ENCODE measurements at regions not wholly inside any gene's neighbourhood (a gene's known extent, or its start where the extent isn't known, plus 50 kb on each side); places are given as distances from the start of the nearest gene placed in this dataset.

GRCh38 chr4:145346081-145346480 is 135.6 kb upstream of the SMAD1 start:
- Histone ChIP-seq H3K36me3 (no peaks in the 10 kb centered on the region), H3K4me1 (no peaks in the 10 kb centered on the region), H3K9me3 (no peaks in the 10 kb centered on the region), H3K4me3 (ENCODE audit: low read depth, low read length) (no peak overlapping the region), H3K27me3 (no peaks in the 10 kb centered on the region)
- TF ChIP-seq, protein P1, sequence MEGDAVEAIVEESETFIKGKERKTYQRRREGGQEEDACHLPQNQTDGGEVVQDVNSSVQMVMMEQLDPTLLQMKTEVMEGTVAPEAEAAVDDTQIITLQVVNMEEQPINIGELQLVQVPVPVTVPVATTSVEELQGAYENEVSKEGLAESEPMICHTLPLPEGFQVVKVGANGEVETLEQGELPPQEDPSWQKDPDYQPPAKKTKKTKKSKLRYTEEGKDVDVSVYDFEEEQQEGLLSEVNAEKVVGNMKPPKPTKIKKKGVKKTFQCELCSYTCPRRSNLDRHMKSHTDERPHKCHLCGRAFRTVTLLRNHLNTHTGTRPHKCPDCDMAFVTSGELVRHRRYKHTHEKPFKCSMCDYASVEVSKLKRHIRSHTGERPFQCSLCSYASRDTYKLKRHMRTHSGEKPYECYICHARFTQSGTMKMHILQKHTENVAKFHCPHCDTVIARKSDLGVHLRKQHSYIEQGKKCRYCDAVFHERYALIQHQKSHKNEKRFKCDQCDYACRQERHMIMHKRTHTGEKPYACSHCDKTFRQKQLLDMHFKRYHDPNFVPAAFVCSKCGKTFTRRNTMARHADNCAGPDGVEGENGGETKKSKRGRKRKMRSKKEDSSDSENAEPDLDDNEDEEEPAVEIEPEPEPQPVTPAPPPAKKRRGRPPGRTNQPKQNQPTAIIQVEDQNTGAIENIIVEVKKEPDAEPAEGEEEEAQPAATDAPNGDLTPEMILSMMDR (IDR thresholded peaks at IDR 0.05; ENCODE audit: low read depth, low read length), result no peak
- no peak for DNase-seq

GRCh38 chr4:145345401-145345800 is 136.3 kb upstream of the SMAD1 start:
- no peaks in the 10 kb centered on the region for H3K4me1 ChIP-seq
- H3K4me3 ChIP-seq (ENCODE audit: low read depth, low read length), result no peak overlapping the region
- no peaks in the 10 kb centered on the region for H3K27me3 ChIP-seq
- TF ChIP-seq, protein P1 (IDR thresholded peaks at IDR 0.05; ENCODE audit: low read depth, low read length), result no peak
- no peak for DNase-seq
- no peaks in the 10 kb centered on the region for H3K9me3 ChIP-seq
- H3K36me3 ChIP-seq, result no peaks in the 10 kb centered on the region

DNA sequence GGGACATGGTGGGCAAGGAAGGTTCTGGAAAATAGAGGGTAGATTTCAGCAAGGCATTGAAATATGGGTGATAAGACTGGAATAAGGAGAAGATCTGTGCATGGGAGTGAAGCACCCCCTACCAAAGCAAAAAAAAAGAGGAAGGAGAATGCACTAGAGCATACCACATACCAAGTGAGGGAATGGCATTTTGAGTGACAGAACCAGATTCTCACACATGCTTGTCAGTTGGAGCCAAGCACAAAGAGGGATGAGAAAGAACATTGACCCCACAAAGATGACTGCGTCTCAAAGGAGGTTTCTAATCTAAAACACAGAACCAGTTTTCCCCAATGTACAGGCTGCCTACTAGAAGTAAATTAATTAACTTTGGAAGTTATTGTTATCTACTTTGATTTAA is 140.3 kb upstream of the SMAD1 start:
- TF ChIP-seq, protein P1 (IDR thresholded peaks at IDR 0.05; ENCODE audit: low read depth, low read length), result no peak
- Histone ChIP-seq H3K36me3 (no peaks in the 10 kb centered on the region), H3K4me1 (no peaks in the 10 kb centered on the region), H3K4me3 (ENCODE audit: low read depth, low read length) (no peak overlapping the region), H3K9me3 (no peaks in the 10 kb centered on the region), H3K27me3 (no peaks in the 10 kb centered on the region)
- no peak for DNase-seq

DNA sequence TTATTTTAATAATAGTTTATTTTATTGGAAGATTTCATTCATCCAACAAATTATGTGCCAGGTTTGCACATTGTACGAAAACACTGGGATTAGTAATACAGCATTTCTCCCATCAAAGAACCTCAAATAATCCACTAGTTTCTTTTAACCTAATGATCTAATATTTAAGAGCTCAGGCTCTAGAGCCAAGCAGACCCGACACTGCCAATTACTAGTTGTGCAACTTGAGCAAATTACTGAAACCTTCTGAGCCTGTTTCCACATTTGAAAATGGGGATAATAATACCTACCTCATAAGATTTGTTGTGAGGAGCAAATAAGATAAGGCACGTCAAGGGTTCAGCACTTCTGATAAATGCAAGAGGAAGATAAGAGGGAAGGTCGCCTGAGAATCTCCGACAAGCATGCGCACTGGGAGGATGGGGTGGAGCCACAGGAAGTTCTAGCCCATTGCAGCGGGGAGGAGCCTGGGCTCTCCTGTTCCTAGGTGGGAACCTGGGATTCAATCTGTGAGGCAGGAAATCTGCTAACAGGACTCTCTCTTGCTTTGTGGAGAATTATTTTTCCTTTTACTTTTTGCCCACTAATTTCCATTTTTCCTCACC is 141.5 kb upstream of the SMAD1 start:
- H3K27me3 ChIP-seq, result no peaks in the 10 kb centered on the region
- DNase-seq, result no peak
- TF ChIP-seq, protein P1 (IDR thresholded peaks at IDR 0.05; ENCODE audit: low read depth, low read length), result no peak
- no peaks in the 10 kb centered on the region for H3K9me3 ChIP-seq
- no peaks in the 10 kb centered on the region for H3K4me1 ChIP-seq
- no peak overlapping the region for H3K4me3 ChIP-seq (ENCODE audit: low read depth, low read length)
- no peaks in the 10 kb centered on the region for H3K36me3 ChIP-seq

GRCh38 chr4:145339075-145339725 is 142.5 kb upstream of the SMAD1 start:
- no peaks in the 10 kb centered on the region for H3K4me1 ChIP-seq
- DNase-seq, result no peak
- TF ChIP-seq, protein P1 (IDR thresholded peaks at IDR 0.05; ENCODE audit: low read depth, low read length), result no peak
- H3K9me3 ChIP-seq, result no peaks in the 10 kb centered on the region
- H3K36me3 ChIP-seq, result no peaks in the 10 kb centered on the region
- no peaks in the 10 kb centered on the region for H3K27me3 ChIP-seq
- no peak overlapping the region for H3K4me3 ChIP-seq (ENCODE audit: low read depth, low read length)

DNA sequence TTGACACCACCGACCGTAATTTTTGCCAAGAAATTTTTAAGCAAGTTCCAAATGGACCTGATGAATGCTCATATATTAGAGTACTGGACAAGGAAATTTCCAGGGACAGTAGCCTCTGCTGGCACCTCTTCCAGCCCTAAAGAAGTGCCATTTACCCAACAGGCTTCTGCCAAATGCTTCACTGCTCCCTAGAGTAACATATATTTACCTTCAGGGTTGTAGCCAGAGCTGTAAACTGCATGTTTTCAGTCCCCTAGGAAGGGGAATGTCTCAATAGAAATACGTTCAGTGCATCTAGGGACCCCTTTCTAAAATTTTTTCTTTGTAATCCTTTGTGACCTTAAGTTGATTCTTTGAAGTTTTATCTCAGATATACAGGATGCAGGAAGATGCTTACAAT is 143.1 kb upstream of the SMAD1 start:
- H3K4me1 ChIP-seq, result no peaks in the 10 kb centered on the region
- TF ChIP-seq, protein P1 (IDR thresholded peaks at IDR 0.05; ENCODE audit: low read depth, low read length), result no peak
- H3K36me3 ChIP-seq, result no peaks in the 10 kb centered on the region

More for the DNA sequence above, 143.1 kb upstream of the SMAD1 start:
- H3K27me3 ChIP-seq, result no peaks in the 10 kb centered on the region
- H3K4me3 ChIP-seq (ENCODE audit: low read depth, low read length), result no peak overlapping the region
- DNase-seq, result no peak
- H3K9me3 ChIP-seq, result no peaks in the 10 kb centered on the region
